OCI-LY3 (cell line): ENCODE measurements at regions not wholly inside any gene's neighbourhood (a gene's known extent, or its start where the extent isn't known, plus 50 kb on each side); places are given as distances from the start of the nearest gene placed in this dataset.

Experiments
- H2AFZ ChIP-seq: fragments of 200-600, 300-600 bp; shearing (Covaris generic); 2 replicates; pipeline ENCODE4 v1.6.0; 2014; ENCODE audit warnings: antibody characterized with exemption, low read depth, low read length
- H3K27ac ChIP-seq: fragments of 200-600, 300-600 bp; sonication (generic); 2 replicates; pipeline ENCODE4 v1.5.1; 2014; ENCODE audit warnings: mild to moderate bottlenecking, low read length, moderate library complexity, mixed read lengths
- H3K27me3 ChIP-seq: fragments of 200-600, 300-600 bp; sonication (generic); 2 replicates; pipeline ENCODE4 v1.6.1; 2014; ENCODE audit warnings: low read depth, low read length, mixed read lengths
- H3K36me3 ChIP-seq: fragments of 200-600, 300-600 bp; sonication (generic); replicated peaks from 2 replicates; pipeline ENCODE3; 2014; ENCODE audit warnings: low read depth, low read length, mixed read lengths
- H3K4me1 ChIP-seq: fragments of 300-600, 200-600 bp; sonication (generic); 2 replicates; pipeline ENCODE4 v1.6.1; 2014; ENCODE audit warnings: low read length, mixed read lengths
- H3K4me2 ChIP-seq: fragments of 200-600, 300-600 bp; sonication (generic); 2 replicates; pipeline ENCODE4 v1.6.1; 2014; ENCODE audit warnings: low read length, mixed read lengths
- H3K4me3 ChIP-seq: fragments of 300-600, 200-600 bp; sonication (generic); 2 replicates; pipeline ENCODE4 v1.5.1; 2014; ENCODE audit warnings: antibody characterized with exemption, mild to moderate bottlenecking, low read length, moderate library complexity
- H3K79me2 ChIP-seq: fragments of 300-600, 200-600 bp; shearing (Covaris generic); 2 replicates; pipeline ENCODE4 v1.6.1; 2014; ENCODE audit warnings: mild to moderate bottlenecking, low read length, mixed read lengths
- H3K9ac ChIP-seq: fragments of 300-600, 200-600 bp; shearing (Covaris generic); 2 replicates; pipeline ENCODE4 v1.6.0; 2014; ENCODE audit warnings: mild to moderate bottlenecking, low read length, moderate library complexity
- H3K9me3 ChIP-seq: fragments of 200-600, 300-600 bp; shearing (Covaris generic); 2 replicates; pipeline ENCODE4 v1.6.1; 2014; ENCODE audit warnings: low read length, mixed read lengths; ENCODE audit not compliant: insufficient read depth
- H4K20me1 ChIP-seq: fragments of 200-600, 300-600 bp; sonication (generic); 2 replicates; pipeline ENCODE4 v1.6.1; 2016; ENCODE audit warnings: low read length, mixed read lengths; ENCODE audit not compliant: insufficient read depth
- CTCF ChIP-seq: fragments of 200-600, 300-600 bp; sonication (generic); IDR thresholded peaks from 2 replicates; pipeline ENCODE4 v1.5.1; 2014; ENCODE audit warnings: antibody characterized with exemption, low read length, low read depth
- EZH2phosphoT487 ChIP-seq: fragments of 200-600 bp; shearing (Covaris generic); IDR thresholded peaks from 2 replicates; pipeline ENCODE4 v1.6.1; 2018; ENCODE audit warnings: antibody characterized with exemption, mixed run types, low read depth

- Histone ChIP-seq H3K79me2 (no peaks in the 10 kb centered on the region), H3K36me3 (no peaks in the 10 kb centered on the region), H3K9ac (no peak overlapping the region), H3K27me3 (no peaks in the 10 kb centered on the region), H2AFZ (no peak overlapping the region), H3K4me2 (no peak overlapping the region), H3K4me1 (no peaks in the 10 kb centered on the region), H3K27ac (no peak overlapping the region), H4K20me1 (no peaks in the 10 kb centered on the region), H3K4me3 (no peak overlapping the region), H3K9me3 (peaks cover under 1% of the 10 kb centered on the region; the same call in 1 of the 2 replicates)
- no peak for TF ChIP-seq CTCF
- no peak for TF ChIP-seq EZH2phosphoT487
Measured at GRCh38 chr9:99544526-99544925, 277.2 kb upstream of the NR4A3 start.

- Histone ChIP-seq H3K79me2 (no peaks in the 10 kb centered on the region), H3K27ac (no peak overlapping the region), H3K4me3 (no peak overlapping the region), H3K9ac (no peak overlapping the region), H3K4me1 (no peaks in the 10 kb centered on the region), H3K27me3 (no peaks in the 10 kb centered on the region), H2AFZ (no peak overlapping the region), H4K20me1 (no peaks in the 10 kb centered on the region), H3K4me2 (no peak overlapping the region), H3K36me3 (peaks cover 2% of the 10 kb centered on the region), H3K9me3 (peaks cover 7% of the 10 kb centered on the region; the same call in 1 of the 2 replicates)
- TF ChIP-seq CTCF (no peak), EZH2phosphoT487 (no peak)
Measured at GRCh38 chr9:99549441-99549840, 272.2 kb upstream of the NR4A3 start.

GRCh38 chr9:99555792-99556191, 265.9 kb upstream of the NR4A3 start:
- no peaks in the 10 kb centered on the region for H3K79me2 ChIP-seq
- H2AFZ ChIP-seq = no peak overlapping the region
- no peaks in the 10 kb centered on the region for H3K4me1 ChIP-seq
- no peak overlapping the region for H3K27ac ChIP-seq
- H3K4me2 ChIP-seq = no peak overlapping the region
- H3K4me3 ChIP-seq = no peak overlapping the region
- H4K20me1 ChIP-seq = no peaks in the 10 kb centered on the region
- H3K9me3 ChIP-seq = peaks cover 8% of the 10 kb centered on the region; the same call in 1 of the 2 replicates
- H3K9ac ChIP-seq = no peak overlapping the region
- no peaks in the 10 kb centered on the region for H3K36me3 ChIP-seq
- TF ChIP-seq CTCF (no peak), EZH2phosphoT487 (no peak)
- H3K27me3 ChIP-seq = no peaks in the 10 kb centered on the region

GRCh38 chr9:99556998-99557397, 264.7 kb upstream of the NR4A3 start:
- H3K27me3 ChIP-seq = no peaks in the 10 kb centered on the region
- H4K20me1 ChIP-seq = no peaks in the 10 kb centered on the region
- no peak for TF ChIP-seq EZH2phosphoT487
- no peak overlapping the region for H3K4me3 ChIP-seq
- no peaks in the 10 kb centered on the region for H3K36me3 ChIP-seq
- H3K9ac ChIP-seq = no peak overlapping the region
- H3K79me2 ChIP-seq = no peaks in the 10 kb centered on the region
- H3K4me2 ChIP-seq = no peak overlapping the region
- H3K27ac ChIP-seq = no peak overlapping the region
- peaks cover 3% of the 10 kb centered on the region; the same call in 1 of the 2 replicates for H3K9me3 ChIP-seq
- no peak overlapping the region for H2AFZ ChIP-seq
- H3K4me1 ChIP-seq = peaks cover 12% of the 10 kb centered on the region
